ENCODE measurements at regions not wholly inside any gene's neighbourhood (a gene's known extent, or its start where the extent isn't known, plus 50 kb on each side); places are given as distances from the start of the nearest gene placed in this dataset.

DNA sequence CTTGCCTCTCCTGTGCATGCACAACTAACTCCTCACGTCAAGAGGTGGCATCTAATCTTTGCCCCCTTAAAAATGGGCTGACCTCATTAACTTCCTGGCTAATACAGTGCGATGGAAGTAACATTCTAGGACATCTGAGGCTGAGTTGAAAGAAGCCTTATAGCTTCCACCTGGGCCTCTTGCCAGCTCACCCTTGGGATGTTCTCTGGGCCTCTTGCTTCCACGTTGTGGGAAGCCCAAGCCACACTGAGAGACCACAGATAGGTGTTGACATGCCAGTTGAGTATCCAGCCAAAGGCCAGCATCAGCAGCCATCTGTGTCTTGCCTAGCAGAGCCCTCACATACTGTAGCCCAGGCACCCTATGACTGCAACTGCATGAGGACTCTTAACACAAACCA lies 60.8 kb upstream of the GDF10 start:
- TF ChIP-seq, protein P1, sequence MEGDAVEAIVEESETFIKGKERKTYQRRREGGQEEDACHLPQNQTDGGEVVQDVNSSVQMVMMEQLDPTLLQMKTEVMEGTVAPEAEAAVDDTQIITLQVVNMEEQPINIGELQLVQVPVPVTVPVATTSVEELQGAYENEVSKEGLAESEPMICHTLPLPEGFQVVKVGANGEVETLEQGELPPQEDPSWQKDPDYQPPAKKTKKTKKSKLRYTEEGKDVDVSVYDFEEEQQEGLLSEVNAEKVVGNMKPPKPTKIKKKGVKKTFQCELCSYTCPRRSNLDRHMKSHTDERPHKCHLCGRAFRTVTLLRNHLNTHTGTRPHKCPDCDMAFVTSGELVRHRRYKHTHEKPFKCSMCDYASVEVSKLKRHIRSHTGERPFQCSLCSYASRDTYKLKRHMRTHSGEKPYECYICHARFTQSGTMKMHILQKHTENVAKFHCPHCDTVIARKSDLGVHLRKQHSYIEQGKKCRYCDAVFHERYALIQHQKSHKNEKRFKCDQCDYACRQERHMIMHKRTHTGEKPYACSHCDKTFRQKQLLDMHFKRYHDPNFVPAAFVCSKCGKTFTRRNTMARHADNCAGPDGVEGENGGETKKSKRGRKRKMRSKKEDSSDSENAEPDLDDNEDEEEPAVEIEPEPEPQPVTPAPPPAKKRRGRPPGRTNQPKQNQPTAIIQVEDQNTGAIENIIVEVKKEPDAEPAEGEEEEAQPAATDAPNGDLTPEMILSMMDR (IDR thresholded peaks at IDR 0.05; ENCODE audit: unreplicated experiment) = no peak
- Mint-ChIP-seq H3K9me3 (ENCODE audit: low read depth) (no peaks in the 10 kb centered on the region), H3K27me3 (peaks cover 17% of the 10 kb centered on the region), H3K27ac (no peak overlapping the region), H3K4me3 (ENCODE audit: low read depth) (no peak overlapping the region), H3K36me3 (ENCODE audit: insufficient read depth) (no peaks in the 10 kb centered on the region), H3K4me1 (ENCODE audit: low read depth) (no peaks in the 10 kb centered on the region)
- DNase-seq (ENCODE audit: low spot score, unreplicated experiment) = no peak

DNA sequence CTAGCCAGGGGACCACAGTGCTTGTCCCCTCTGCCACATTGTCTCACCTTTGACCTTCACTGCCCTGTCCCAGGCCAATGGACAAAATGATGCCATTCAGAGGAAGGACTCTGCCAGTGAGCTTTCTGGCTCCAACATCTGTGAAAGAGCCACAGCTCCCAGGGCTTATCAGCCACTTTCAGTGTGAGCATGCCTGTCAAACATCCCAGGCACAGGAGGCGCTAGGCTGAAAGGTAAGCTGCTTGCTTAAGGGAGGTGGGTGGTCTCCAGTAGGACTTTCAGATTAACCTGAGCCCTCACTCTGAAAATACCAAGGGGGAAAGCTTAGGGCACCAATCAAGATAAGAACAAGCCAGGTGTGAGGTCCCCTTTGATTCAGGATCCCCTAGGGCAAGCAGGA lies 59.8 kb upstream of the GDF10 start:
- H3K27ac Mint-ChIP-seq = peak overlapping the region; percentile 73
- no peak overlapping the region for H3K4me3 Mint-ChIP-seq (ENCODE audit: low read depth)

DNA sequence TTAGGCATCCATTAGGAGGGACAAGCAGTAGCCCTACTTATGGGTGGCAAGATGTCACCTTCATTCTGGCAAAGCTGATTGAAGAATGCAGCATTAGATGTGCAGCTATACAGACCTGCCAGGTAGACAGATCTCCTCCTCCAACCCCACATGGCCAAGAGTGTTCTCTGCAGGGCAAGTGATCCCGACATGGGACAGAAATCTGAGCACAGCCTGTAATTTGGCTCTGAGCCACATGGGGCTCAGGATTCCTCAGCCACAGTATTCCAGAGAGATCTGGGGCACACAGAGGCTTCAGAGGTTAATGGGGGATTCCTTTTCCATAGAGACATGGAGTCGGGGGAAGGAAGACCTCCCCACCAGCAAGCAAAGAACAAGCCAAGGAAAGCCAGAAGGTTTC lies 58.7 kb upstream of the GDF10 start:
- Mint-ChIP-seq H3K9me3 (ENCODE audit: low read depth) (no peaks in the 10 kb centered on the region), H3K27me3 (peaks cover 20% of the 10 kb centered on the region), H3K4me3 (ENCODE audit: low read depth) (no peak overlapping the region), H3K36me3 (ENCODE audit: insufficient read depth) (no peaks in the 10 kb centered on the region), H3K4me1 (ENCODE audit: low read depth) (no peaks in the 10 kb centered on the region), H3K27ac (no peak overlapping the region)
- DNase-seq (ENCODE audit: low spot score, unreplicated experiment) = no peak
- TF ChIP-seq, protein P1 (IDR thresholded peaks at IDR 0.05; ENCODE audit: unreplicated experiment) = no peak

More for the DNA sequence above, 59.8 kb upstream of the GDF10 start:
- no peak for DNase-seq (ENCODE audit: low spot score, unreplicated experiment)
- TF ChIP-seq, protein P1 (IDR thresholded peaks at IDR 0.05; ENCODE audit: unreplicated experiment) = no peak
- Mint-ChIP-seq H3K4me1 (ENCODE audit: low read depth) (no peaks in the 10 kb centered on the region), H3K27me3 (peaks cover 20% of the 10 kb centered on the region), H3K9me3 (ENCODE audit: low read depth) (no peaks in the 10 kb centered on the region), H3K36me3 (ENCODE audit: insufficient read depth) (no peaks in the 10 kb centered on the region)

DNA sequence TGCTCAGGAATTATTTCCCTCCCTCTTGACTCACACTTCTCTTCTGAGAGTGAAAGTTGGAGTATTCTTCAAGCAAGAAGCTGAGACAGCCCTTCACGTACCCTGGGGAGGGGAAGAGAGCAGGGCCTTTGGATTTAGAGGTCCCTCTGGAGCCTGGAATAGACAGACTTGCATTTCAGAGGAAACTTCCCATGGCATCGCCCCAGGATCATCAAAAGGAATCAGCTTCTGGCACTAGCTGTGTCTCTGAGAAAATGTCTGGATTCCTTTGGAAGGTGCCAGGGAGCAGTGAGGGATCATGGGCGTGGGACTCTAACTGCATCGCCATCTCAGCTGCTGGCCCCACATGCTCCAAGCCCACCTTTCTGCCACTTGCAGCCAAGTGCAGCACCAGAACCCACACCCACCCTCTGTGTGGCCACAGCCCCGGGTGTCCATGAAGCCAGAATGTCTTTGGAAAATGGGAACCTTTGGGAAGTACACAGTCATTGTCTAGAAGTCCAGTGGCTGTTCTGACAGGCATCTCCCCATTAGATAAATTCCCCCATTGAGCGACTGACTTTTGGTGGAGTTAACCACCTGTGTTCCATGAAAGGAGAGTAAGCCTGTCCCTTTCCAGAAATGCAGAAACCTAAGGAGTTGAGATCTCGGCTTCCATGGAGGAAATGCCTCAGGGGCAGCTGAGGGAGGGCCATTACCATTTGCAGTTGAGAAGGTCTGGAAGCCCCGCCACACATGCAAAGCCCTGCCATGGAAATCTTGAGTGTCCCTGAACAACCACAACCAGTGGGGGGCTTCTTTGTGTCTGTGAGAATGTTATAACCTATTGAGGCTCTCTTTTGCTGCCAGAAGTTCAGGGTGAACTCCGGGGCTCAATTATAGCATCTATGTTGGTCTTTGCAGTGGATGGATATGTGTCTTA lies 57.8 kb upstream of the GDF10 start:
- Mint-ChIP-seq H3K27ac (no peak overlapping the region), H3K27me3 (peaks cover 20% of the 10 kb centered on the region), H3K4me1 (ENCODE audit: low read depth) (no peaks in the 10 kb centered on the region), H3K36me3 (ENCODE audit: insufficient read depth) (no peaks in the 10 kb centered on the region), H3K9me3 (ENCODE audit: low read depth) (no peaks in the 10 kb centered on the region), H3K4me3 (ENCODE audit: low read depth) (no peak overlapping the region)
- DNase-seq (ENCODE audit: low spot score, unreplicated experiment) = no peak
- TF ChIP-seq, protein P1 (IDR thresholded peaks at IDR 0.05; ENCODE audit: unreplicated experiment) = no peak

DNA sequence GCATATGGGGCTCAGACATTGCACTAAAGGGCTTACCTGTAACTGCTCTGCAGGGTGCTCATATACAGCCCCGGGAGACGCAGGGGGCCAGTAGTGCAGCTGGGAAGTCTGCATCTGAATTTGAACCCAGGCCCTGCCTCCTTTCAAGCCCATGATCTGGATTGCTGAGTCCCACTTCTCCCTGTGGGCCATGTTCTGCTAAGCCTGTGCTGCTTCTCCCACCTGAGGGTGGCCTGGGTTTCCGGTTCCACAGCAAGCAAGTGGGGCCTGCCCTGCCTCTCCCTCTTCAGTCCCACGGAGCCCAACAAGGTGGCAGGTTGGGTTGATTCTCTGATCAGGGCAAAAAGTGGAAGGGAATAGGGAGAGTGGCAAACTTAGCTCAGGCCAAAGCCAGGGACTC lies 56.6 kb upstream of the GDF10 start:
- H3K36me3 Mint-ChIP-seq (ENCODE audit: insufficient read depth) = no peaks in the 10 kb centered on the region
- no peak overlapping the region for H3K4me3 Mint-ChIP-seq (ENCODE audit: low read depth)
- H3K9me3 Mint-ChIP-seq (ENCODE audit: low read depth) = no peaks in the 10 kb centered on the region
- H3K27ac Mint-ChIP-seq = no peak overlapping the region
- TF ChIP-seq, protein P1 (IDR thresholded peaks at IDR 0.05; ENCODE audit: unreplicated experiment) = no peak
- DNase-seq (ENCODE audit: low spot score, unreplicated experiment) = no peak
- H3K27me3 Mint-ChIP-seq = peaks cover 20% of the 10 kb centered on the region
- H3K4me1 Mint-ChIP-seq (ENCODE audit: low read depth) = no peaks in the 10 kb centered on the region

All from progenitor cell of endocrine pancreas (in vitro differentiated cells).